Neural cell (in vitro differentiated cells): ENCODE measurements at regions not wholly inside any gene's neighbourhood (a gene's known extent, or its start where the extent isn't known, plus 50 kb on each side); places are given as distances from the start of the nearest gene placed in this dataset.

ENCODE experiments used
- CTCF ChIP-seq: fragments of 450-650 bp; IDR thresholded peaks from 2 replicates; pipeline ENCODE4 v1.5.1; 2014; ENCODE audit warnings: antibody characterized with exemption, mild to moderate bottlenecking, moderate library complexity; ENCODE audit not compliant: poor library complexity, severe bottlenecking
- EP300 ChIP-seq: fragments of 450-650 bp; conservative IDR thresholded peaks from 2 replicates; pipeline ENCODE4 v1.6.1; 2014; ENCODE audit warnings: antibody characterized with exemption, mild to moderate bottlenecking, moderate library complexity; ENCODE audit not compliant: poor library complexity, severe bottlenecking
- EZH2 ChIP-seq: fragments of 200-600, 300-800 bp; shearing (Covaris generic), sonication (generic); IDR thresholded peaks from 2 replicates; pipeline ENCODE4 v1.6.1; 2014; ENCODE audit warnings: antibody characterized with exemption, low read length, borderline replicate concordance, mild to moderate bottlenecking; ENCODE audit not compliant: insufficient read depth, poor library complexity, severe bottlenecking
- MXI1 ChIP-seq: fragments of 450-650 bp; conservative IDR thresholded peaks from 2 replicates; pipeline ENCODE4 v1.6.1; 2014; ENCODE audit warnings: antibody characterized with exemption, mild to moderate bottlenecking; ENCODE audit not compliant: poor library complexity, severe bottlenecking
- POLR2AphosphoS5 ChIP-seq: IDR thresholded peaks from 2 replicates; pipeline ENCODE4 v1.6.1; 2012
- RAD21 ChIP-seq: fragments of 450-650 bp; conservative IDR thresholded peaks from 2 replicates; pipeline ENCODE4 v1.6.1; 2014; ENCODE audit warnings: antibody characterized with exemption, mild to moderate bottlenecking, moderate library complexity
- REST ChIP-seq: IDR thresholded peaks from 2 replicates; pipeline ENCODE4 v1.6.1; 2012; ENCODE audit warnings: borderline replicate concordance

GRCh38 chr13:75165543-75166230 is 316.3 kb downstream of the TBC1D4 start:
- TF ChIP-seq POLR2AphosphoS5 (no peak), REST (no peak), MXI1 (no peak), CTCF (no peak), EP300 (no peak), EZH2 (no peak), RAD21 (no peak)
